GM18951 (cell line): ENCODE measurements at regions not wholly inside any gene's neighbourhood (a gene's known extent, or its start where the extent isn't known, plus 50 kb on each side); places are given as distances from the start of the nearest gene placed in this dataset.

Source experiments
- POLR2A ChIP-seq: IDR thresholded peaks from 4 replicates; pipeline ENCODE4 v1.6.1; 2011; ENCODE audit warnings: mild to moderate bottlenecking; ENCODE audit not compliant: insufficient read length, insufficient read depth; ENCODE audit errors: extremely low read depth
- in situ Hi-C: fragments of 300-500 bp; cut with MboI; formaldehyde crosslinking; loops from one replicate; pipeline ENCODE4 v1.12.0; 2022; ENCODE audit warnings: low sequenced_read_pairs, mixed read lengths, inconsistent platforms; ENCODE audit not compliant: unreplicated experiment

GRCh38 chr6:106895703-106896040 is 78.9 kb downstream of the CD24 start:
- in situ Hi-C loops = no loop called here

DNA sequence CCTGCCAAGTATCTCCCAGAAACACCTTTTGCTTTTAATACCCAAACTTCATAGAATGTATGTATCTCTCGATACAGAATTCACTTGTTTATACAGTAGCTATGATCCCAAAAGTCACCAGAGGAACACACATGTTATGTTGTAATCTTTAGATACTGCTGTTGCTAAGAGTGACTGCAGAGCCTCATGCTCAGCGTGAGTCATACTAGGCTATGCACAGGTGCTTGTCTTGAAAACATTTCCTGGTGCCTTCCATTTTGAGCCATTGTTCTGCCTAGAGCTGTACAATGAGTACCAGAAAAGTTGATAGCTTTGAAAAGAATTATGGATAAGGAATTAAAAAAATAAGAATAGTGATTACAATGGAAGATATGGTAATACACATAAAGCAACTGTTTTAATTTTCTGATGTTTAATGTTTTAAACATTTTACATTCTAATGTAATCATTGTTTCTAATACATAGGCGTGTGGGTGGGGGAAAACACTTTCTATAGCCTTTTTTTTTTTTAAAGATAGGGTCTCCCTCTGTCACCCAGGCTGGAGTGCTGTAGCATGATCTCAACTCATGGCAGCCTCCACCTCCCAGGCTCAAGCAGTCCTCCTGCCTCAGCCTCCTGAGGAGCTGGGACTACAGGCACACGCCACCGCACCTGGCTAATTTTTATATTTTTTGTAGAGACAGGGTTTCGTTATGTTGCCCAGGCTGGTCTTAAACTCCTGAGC is 79.4 kb downstream of the CD24 start:
- TF ChIP-seq POLR2A = no peak
- in situ Hi-C loops = no loop called here

More at GRCh38 chr6:106895703-106896040, 78.9 kb downstream of the CD24 start:
- no peak for TF ChIP-seq POLR2A

DNA sequence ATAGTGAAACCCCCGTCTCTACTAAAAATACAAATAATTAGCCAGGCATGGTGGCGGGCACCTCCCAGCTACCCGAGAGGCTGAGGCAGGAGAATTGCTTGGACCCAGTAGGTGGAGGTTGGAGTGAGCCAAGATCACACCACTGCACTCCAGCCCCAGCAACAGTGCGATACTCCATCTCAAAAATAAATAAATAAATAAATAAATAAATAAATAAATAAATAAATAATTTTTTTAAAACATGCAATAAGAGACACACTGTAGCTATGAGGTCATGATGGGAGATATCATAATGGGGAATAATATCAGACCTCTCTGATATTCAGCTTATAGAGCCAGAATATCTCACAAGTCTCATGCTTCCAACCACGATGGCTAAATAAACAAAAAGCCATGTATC is 82.3 kb downstream of the CD24 start:
- no peak for TF ChIP-seq POLR2A
- in situ Hi-C loops = no loop called here

DNA sequence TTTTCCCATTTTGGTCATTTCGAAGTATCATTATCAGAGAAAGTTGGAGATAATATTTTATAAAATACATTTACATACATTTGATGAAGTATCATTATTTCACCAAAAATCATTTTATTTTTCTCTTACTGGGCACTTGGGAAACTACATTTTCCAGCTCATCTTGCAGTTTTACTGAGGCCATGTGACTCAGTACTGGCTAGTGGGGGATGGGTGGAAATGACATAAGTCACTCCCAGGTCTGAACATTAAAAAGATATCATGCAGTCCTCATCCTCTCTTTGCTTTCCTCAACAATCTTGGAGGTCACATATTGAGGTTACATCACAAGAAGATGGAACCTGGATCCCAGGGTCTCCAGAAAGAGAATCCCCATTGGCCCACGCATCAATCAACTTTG is 84.1 kb downstream of the CD24 start:
- in situ Hi-C loops = no loop called here
- no peak for TF ChIP-seq POLR2A

DNA sequence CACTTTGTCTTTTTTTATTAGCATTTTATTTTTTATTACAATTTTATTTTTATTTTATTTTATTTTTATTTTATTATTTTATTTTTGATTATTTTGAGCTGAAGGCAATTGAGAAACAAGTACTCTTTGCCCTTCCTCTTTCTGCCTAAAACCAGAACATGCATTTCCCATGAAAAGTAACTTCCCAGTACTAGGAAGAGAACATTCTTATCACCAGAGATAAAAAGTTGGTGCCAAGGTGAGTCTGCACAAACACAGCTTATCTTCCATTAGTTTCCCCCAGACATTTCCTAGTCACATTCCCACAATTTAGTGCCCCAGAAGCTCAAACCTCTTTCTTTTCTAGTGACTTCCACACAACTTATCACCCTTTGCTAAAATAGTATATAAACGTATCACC is 84.8 kb downstream of the CD24 start:
- TF ChIP-seq POLR2A = no peak
- in situ Hi-C loops = no loop called here

DNA sequence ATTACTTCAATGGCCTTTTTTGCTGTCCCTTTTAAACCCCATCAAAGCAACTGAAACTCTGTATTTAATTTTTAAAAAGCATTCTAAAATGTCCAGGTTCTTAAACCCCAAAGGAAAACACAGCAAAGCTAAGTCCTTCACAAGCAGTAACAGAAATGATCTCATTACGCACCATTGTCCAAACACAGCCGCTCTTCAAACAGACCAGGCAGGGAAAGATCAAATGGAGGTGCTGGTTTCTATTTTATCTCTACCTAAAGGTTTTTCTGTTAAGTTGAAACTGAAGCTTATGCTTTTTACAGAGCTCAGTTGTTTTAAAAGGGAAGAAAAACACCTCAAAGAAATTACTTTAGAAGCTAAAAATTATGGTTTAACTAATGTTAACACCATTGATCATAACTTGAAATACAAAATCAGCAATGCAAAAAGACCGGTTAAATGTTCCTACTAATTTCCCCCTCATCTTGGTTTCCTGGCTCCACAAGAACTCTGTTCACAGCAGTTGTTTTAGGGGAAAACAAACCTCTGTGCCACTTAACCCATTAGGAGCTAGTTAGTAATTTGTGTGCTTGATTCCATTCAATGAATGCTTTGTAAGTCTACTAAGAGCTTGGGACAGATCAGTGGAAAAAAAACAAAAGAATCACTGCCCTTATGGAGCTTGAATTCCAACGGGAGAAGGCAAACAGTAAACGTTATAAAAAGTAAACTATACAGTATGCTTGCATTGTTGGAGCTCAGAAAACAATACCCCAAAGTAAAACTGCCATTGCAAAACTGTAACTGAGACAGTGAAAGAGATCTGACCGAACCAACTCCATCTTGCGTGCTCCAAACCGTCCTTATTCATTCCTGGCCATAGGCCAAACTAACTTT is 87.4 kb downstream of the CD24 start:
- in situ Hi-C loops = no loop called here
- TF ChIP-seq POLR2A = no peak

GRCh38 chr6:106886081-106886843 is 88.3 kb downstream of the CD24 start:
- no peak for TF ChIP-seq POLR2A
- in situ Hi-C loops = no loop called here

- in situ Hi-C loops = no loop called here
- TF ChIP-seq POLR2A = no peak
These were observed 88.8 kb downstream of the CD24 start for GRCh38 chr6:106885679-106886078.

DNA sequence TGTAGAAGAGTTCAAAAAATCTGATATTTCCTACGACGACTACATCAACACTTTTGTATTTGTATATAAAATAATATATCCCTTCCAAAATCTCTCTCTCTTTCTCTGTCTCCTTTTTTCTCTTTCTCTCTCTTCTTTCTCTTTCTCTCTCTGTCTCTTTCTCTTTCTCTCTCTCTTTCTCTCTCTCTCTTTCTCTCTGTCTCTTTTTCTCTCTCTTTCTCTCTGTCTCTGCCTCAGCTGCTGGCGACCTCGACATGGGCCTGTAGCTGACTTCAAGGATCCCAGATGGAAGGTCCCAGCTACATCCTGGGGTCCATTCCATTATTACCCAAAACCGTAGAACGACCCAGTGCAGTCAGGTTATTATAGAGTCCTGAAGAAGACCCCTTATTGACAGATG is 90.0 kb downstream of the CD24 start:
- in situ Hi-C loops = no loop called here

GRCh38 chr6:106883808-106884262 is 90.7 kb downstream of the CD24 start:
- in situ Hi-C loops = no loop called here
- TF ChIP-seq POLR2A = no peak

More for the DNA sequence above, 90.0 kb downstream of the CD24 start:
- no peak for TF ChIP-seq POLR2A

GRCh38 chr6:106882601-106883518 is 91.7 kb downstream of the CD24 start:
- TF ChIP-seq POLR2A = no peak
- in situ Hi-C loops = no loop called here

DNA sequence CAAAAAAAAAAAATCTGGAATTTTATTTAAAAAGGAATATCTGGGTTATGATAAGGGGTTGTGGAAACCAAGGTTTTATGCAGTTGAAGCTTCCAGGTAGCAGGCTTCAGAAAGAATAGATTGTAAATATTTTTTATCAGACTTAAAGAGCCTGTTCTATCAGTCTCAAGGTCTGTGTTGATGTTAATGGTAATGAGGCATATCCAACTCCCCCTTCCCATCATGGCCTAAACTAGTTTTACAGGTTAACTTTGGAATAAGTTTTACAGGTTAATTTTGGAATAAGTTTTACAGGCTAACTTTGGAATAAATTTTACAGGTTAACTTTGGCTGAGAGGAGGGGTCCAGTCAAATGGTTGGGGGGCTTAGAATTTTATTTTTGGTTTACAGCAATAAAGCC is 92.4 kb downstream of the CD24 start:
- no peak for TF ChIP-seq POLR2A
- in situ Hi-C loops = no loop called here
